CMK (cell line): ENCODE measurements at regions not wholly inside any gene's neighbourhood (a gene's known extent, or its start where the extent isn't known, plus 50 kb on each side); places are given as distances from the start of the nearest gene placed in this dataset.
"Not testable (repeated sequence)": the region's sequence is repeated elsewhere in the genome, so short reads cannot be mapped to it uniquely, and the experiment has no call there.

Source experiments
- DNase-seq: peaks from one replicate; pipeline ENCODE4 v3.0.0-alpha.2; 2010; ENCODE audit warnings: low read depth

DNA sequence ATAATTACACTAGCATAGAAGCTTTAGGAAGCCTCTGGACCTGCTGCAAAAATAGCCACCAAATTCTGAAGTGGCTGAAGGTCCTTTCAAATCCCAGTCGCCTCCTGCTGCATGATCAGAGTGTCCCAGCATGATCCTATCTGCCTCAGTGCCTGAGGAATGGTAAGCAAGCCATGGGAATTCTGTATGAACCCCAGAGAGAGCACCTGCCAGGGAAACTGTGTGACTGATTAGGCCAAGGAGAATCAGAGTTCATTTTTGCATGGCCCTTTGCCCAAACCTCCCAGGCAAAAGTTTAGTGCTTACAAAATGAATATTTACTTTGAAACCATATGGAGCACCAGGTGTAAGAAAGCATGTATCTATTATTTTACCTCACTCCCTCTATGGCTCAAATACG, 221.4 kb downstream of the ARL4C start:
- no peak for DNase-seq

DNA sequence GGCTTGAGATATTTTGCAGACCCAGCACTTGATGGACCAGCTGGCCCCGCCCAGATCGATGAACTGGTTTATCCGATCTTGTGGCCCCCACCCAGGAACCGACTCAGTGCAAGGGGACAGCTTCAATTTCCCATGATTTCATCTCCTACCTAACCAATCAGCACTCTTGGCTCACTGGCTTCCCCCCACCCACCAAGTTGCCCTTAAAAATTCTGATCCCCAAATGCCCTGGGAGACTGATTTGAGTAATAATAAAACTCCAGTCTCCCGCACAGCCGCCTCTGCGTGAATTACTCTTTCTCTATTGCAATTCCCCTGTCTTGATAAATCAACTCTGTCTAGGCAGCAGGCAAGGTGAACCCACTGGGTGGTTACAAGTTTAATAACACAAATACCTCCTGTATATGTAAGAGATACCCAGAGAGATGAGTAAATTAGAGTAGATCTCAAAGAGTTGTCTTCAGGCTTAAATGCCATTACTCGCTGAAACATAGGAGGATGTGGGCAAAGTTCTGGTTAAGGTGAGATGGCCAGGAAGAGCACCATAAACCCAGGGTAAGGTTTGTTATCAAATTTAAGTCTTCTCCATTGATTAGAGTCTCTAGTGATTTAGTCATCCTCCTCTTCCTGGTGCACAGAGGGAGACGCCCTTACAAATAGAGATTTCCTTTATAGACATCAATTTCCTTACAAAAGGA, 222.8 kb downstream of the ARL4C start:
- DNase-seq = no peak

DNA sequence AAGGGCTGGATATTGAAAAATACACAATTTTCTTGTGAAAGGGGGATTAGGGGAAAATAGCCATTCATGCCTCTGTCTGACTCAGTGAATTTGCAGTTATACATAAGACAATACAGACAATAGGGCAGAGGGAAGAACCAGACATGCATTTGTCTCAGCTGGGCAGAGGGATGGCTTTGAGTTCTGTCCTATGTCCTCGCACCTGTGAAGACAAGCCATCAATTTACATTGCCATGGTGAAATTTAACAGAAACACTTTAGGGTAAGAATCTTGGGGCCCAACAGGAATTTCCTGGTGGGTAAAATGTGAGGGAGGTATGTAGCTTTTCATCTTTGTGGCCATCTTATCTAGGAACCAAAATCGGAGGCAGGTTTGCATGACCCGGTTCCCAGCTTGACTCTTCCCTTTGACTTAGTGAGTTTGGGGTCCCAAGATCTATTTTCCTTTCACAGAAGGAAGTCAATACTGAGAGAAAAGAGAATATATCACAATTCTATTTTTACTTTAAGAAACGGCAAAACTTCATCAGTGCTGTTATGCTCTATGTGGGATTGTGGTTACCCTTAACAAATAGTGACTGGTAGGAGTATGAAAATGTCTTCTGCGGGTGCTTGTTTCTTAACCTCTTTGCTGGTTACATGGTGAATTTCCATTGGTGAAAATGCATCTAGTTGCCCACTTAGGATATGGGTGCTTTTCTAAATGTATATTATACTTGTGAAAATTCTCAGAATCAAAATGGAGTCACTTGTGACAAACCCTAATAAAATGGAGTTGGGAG, 221.8 kb downstream of the SPP2 start:
- DNase-seq = no peak

DNA sequence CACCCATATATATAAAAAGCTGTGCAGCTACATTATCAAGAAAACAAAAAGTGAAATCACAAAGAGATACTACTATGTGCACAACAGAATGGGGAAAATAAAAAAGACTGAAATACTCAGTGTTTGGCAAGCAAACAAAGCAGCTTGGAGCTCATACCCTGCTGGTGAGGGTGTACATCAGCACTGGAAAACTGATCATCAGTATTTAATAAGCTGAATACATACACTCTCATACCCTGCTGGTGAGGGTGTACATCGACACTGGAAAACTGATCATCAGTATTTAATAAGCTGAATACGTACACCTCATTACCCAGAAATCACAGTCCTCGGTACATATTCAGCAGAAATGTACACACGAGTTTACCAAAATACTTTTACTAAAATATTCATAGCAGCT, 220.8 kb downstream of the SPP2 start:
- no peak for DNase-seq

DNA sequence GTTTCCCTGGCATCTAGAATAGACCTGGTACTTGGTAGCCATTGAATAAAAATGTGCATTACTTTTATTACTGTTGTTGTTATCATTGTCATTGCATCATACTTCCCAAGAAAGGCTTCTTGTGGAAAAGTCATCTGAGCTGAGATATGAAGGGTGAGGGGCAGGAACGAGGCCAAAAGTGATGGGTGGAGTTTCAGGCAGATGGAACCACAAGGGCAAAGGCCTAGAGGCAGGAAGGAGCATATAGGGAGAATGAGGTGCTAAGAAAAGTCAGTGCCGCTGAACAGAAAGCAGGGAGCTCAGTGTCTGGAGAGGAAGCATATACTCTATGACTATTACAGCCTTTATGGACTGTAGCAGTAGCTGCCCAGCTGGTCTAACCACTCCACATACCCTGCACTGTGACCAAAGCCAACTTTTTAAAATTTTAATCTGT, 219.3 kb downstream of the SPP2 start:
- DNase-seq = no peak

DNA sequence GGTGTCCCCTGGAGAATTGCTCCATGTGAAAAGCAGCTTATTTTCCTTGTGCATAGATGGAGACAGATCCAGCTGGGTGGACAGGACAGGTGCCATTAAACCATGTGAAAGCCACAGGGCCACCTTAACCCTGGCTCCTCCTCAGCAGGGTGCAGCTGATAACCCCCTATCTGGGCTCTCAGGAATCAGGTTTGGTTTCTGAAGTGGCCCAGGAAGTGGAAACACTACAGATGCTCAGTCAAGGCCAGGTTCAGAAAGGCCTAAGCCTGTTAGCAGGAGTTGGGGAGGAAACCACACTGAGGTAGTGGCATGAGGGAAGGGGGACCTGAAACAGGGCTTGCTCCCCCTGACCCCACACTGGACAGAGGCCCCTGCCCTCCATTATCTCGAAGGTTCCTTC, 217.0 kb downstream of the SPP2 start:
- no peak for DNase-seq

DNA sequence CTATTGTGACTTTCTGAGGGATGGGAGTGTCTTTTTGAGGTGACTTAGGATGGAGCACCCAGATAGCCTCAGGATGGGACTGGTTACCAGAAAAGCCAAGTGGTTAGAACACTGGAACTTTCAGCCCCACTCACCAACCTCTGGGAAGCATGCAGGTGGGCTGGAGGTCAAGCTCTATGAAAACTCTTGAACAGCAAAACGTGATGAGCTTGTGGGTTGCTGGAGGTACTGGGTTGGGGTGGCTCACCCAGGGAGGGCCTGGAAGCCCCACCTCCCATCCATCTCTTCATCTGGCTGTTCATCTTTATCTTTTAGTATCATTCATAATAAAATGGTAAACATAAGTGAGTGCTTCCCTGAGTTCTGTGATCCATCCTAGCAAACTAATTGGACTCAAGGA, 216.4 kb downstream of the SPP2 start:
- no peak for DNase-seq

DNA sequence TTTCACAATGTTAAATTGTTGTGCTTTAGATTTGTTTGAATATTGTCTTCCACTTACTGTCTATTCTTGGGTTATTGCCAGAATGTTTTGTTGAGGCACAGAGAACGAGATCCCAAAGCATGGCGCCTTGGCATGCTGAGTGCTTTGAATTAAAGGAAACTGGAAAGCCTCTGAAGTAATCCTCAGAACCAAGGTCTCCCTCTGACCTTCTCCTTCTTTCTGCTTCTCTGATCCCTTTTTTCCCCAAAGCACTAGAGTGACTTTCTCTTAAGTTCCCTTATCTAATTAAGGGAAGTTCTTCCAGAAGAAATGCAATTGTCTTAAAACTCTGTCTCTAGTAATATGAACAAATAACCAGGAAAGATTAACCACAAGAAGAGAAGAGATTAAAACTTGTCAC, 214.7 kb downstream of the SPP2 start:
- no peak for DNase-seq

DNA sequence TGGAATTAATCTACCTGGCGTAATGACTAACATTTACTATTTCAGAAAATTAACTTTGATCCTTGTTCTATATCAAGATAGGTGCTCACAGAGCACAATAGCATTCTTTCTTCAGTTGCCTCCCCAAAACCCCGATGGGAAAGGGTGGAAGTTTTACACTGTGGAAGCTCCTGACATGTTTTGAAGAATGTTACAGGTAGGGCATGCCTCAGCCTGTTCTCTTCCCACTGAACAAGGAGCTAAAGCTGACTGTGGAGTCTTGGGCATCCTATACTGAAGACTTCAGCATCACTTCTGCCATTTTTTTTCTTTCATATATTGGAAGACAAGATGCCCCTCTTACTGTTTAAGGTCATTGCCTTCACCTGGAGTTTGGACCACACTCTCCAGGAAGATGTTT, 211.2 kb downstream of the SPP2 start:
- DNase-seq = no peak

DNA sequence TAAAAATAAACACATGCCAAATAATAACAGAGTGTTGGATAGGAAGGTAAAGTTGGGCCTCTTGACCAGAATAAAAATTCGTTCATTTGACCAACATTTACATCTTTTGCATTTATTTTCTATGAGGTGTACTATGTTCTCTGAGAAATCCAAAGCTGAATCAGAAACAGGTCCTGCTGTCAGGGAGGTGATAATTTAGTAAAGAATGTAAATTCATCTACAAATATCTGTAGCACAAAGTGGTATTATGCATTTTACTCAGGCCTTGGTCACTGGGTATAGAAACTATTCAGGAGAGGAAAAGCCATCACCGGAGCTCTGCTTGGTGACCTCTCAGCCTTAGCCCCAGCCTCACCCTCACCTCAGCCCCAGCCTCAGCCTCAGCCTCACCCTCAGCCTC, 208.9 kb downstream of the SPP2 start:
- DNase-seq = no peak

DNA sequence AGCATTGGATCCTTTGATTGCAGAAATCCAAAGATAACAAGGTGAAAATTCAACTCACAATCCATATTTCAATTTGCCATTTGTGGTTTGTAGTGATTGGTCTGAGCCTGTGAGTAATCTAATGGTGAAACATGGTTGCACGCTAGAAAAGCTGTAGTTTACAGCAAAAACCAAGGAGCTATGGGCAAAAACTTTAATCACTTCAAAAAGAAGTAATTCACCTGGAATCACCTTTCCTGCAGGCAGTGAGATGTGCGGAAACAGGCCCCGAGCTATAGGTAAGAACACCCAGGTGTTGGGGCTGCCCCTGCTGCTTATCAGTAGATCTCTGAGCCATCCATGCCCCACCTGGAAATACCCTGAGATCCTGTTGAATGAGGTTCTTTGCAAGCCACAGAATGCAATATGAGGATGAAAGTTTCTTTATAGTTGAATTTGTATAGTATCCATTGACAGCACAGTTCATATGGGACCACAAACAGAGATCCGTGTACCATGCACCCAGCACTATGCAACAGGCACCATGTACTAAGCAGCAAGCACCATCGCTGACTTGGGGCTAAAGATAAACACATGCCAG, 208.2 kb downstream of the SPP2 start:
- DNase-seq = no peak

DNA sequence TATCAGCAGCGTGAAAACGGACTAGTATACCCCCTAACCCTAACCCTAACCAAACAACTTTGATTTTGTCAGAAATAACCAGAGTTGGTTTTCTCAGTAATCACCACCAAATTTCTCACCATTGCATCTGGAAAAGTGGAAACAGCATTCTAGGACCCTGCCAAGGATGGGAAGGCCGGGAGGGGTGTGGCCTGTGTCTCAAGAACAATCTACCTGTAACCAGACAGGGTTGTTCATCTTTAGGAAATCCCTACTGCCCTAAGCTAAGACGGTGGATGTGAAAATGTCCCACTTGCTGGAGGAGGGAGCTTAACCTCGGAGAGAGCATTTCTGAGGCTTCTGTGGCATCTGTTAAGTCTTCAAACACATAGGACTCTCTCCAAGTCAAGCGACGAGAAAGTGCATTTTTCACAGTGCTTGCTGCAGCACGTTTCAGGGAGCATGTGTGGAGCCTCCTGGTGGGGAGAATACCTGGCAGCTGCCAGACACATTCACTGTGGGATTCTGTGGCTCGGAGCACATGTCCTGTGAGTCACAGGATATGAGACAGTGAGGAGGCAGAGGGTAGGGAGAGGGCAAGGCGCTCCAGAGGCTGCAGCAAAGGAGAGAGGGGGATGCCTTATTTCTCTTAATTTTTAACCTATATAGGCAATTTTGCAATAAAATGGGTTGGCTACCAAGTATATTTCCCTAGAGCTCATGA, 207.5 kb downstream of the SPP2 start:
- no peak for DNase-seq

DNA sequence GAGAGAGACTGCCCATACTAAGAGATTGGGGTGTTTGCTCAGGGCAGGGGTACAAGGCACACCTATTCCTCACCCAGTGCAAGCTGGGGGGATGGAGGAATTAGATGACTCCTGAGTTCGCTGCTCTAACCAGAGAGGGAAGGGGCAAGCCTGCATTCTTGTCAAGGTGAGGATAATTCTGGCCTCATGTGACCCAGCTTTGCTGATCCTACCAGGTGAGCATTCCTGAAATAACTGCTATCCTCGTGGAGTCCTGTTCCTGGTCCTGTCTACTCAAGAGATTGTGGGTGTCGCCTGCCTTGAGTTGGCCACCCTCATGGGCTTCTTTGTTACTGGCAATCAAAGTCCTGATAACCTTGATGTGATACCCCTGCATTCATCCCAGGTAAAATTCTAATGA, 206.0 kb downstream of the SPP2 start:
- DNase-seq = no peak

DNA sequence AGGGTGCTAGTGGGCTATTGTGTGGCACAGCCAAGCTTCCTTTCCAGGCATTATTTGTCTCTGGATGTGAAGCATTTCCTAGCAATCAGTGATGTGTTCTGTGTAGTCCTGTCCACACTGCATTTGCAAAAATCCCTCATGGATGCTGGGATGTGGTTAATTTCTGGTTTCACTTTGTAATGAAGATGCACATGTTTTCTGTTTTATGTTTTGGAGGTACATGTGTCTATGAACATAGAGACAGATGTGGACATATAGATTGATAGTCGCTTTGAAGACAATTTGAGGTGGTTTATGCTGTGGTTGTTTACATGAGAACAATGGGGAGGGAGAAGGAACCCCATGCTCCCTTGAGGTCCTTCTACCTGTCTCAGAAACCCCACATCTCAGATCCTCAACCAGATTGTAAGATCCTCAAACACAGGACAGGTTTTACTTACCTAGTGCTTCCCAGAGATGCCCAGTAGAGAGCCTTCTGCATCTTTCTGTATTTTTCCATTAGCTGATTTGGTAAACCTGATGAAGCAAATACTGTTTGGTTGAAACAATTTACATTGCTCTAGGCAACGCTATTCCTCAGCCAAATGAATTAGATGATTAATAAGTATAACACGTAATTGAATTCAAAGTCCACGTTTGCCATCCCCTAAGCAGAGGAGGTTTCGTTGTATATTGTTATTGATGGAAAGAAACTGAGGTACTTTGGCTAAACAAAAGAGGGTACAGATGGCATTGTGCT, 204.4 kb downstream of the SPP2 start:
- no peak for DNase-seq

DNA sequence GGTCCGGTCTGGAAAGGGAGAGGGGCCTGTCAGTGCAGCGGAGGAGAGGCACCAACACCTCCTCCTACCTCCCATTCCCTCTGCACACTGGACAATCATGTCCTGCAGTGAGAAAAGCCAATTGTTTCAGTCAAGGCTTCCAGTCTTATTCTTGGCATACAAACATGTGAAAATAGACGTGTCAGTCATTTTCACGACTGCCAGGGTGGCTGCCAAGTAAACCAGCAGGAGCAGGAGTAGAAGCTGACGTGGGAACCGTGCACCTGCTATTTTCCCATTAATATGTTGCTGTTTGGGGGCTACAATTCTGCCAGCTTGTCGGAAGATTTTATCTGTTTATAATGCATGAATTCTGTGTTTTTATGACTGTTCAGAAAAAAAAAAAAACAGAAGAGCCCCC, 202.3 kb downstream of the SPP2 start:
- DNase-seq = no peak

DNA sequence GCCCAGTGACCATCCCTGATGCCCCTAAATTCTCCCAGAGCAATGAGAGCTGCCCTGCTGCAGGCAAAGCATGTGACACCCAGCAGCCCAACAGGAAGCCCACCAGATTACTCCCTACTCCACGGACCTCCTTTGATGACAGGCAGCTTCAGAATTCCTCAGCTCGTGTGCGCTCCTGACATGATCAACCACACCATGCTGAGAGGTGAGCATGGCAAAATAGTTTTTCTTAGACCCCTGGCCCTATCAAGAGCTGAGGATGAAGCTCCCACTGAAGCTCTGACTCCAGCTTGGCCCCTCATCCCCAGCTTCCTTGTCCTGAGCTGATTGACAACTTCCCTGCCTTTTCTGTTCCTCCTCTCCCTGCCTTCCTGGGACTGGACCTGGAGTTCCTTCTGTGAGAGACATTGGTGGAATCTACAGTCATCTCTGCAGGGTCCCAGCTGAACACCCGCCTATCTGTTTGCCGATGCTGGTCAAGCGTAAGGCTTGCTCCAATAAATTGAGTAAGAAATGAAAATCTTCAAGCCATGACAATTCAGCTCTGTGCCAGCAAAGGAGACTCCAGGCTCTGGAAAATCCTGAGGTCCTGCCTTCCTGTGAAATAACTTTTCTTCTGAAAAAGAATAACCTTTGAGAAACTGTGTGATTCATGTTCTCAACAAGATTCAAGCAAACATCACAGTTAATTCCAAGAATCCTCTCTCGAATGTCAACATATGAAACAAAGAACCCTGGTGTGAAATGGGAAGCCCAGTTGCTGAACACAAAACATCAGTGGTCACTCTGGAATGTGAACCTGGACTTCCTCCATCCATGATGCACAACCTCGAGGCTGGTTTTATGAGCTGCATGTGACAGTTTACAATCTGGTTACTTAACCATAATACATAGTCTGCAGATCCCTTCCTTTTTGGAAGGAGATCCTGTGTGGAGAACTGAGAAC, 201.1 kb downstream of the SPP2 start:
- DNase-seq = no peak

DNA sequence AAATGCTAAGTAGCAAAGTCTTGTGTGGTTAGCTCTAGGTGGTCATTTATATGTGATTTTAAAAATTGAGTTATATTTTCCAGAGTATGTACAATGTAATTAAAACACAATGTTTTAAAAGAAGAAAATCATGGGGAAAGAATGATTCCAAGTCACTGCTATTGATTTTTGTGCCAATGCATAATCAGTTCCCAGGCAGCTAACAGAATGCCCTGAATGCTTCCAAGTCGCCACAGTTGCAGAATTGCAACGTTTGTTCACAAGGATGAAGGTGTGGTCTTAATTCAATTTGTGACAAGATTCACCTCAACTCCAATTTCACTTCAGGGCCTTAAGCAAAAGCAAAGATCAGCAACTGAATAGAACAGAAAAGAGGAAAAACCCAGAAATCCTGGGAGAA, 200.4 kb downstream of the SPP2 start:
- no peak for DNase-seq

DNA sequence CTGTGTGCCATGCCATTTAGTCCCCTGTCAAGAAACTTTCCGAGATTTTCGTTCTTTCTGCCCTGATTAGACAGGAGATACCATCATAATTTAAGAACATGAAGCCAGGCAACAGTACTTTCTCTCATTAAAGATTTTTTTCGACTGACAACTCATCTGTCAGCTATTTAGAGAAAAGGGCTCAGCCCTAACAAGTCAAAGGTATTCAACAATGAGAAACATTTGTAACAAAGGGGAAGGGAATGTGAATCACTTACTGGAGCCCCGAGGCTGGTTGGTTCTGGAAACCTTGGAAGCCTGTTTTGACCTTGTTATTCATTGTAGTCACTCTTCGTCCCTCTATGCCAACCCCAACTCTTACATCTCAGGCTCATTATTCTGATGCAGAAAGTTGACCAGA, 199.4 kb downstream of the SPP2 start:
- no peak for DNase-seq

DNA sequence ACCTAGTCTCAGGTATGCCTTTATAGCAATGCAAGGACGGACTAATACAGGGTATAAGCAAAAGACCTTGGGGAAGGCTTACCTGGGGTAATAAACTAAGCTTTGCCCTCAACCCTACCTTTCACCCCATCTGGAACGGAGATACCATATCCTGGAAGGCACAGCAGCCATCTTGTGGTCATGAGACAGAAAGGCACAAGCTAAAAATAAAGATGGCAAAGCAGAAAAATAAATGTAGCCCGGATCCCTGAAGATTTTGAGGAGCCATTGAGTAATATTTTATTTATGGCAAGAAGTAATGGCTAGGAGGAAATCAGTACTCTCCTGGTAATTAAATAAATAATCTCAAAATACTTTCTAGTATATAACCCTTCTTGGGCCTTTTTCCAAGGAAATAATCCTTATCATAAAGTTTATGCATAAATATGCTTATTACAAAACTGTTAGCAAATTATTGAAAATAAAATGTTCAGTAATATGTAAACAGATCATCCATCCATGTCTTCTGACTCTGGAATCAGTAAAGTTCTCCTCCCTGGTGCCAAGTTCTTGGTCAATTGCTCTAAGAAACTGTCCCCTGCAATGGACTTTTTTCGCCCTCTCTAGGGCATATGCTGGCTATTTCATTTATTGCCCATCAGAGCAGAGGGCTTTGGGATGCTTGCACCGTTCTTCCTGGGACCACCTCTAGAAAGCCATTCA, 198.7 kb downstream of the SPP2 start:
- no peak for DNase-seq

DNA sequence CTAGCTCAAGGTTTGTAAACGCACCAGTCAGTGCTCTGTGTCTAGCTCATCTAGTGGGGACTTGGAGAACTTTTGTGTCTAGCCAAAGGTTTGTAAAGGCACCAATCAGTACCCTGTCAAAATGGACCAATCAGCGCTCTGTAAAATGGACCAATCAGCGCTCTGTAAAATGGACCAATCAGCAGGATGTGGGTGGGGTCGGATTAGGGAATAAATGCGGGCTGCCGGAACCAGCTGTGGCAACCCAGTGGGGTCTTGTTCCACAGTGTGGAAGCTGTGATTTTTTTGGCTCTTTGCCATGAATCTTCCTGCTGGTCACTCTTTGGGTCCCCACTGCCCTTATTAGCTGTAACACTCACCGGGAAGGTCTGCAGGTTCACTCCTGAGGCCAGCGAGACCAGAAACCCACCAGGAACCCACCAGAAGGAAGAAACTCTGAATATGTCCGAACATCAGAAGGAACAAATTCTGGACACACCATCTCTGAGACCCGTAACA, 197.8 kb downstream of the SPP2 start:
- DNase-seq = not testable (repeated sequence)
